ENCODE measurements at regions not wholly inside any gene's neighbourhood (a gene's known extent, or its start where the extent isn't known, plus 50 kb on each side); places are given as distances from the start of the nearest gene placed in this dataset.
"Not testable (repeated sequence)": the region's sequence is repeated elsewhere in the genome, so short reads cannot be mapped to it uniquely, and the experiment has no call there.

DNA sequence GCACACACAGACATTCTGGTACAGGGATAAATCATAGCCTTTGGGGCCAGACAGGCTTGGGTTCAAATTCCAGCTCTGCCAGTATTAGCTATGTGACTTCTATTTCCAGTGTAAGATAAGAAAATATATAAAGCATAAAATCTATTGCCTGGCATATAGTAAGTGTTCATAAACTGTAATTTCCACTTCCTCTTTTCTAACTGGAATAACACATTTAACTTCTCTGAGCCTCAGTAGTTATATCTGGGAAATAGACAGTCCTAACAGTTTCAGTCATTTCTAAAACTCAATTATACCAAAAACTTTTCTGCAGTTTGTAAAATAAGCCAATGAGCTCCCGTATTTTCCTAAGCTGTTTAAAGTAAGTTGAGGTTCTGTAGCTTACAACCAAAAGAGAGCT, 351.4 kb downstream of the ZNF326 start:
- no peak for DNase-seq

DNA sequence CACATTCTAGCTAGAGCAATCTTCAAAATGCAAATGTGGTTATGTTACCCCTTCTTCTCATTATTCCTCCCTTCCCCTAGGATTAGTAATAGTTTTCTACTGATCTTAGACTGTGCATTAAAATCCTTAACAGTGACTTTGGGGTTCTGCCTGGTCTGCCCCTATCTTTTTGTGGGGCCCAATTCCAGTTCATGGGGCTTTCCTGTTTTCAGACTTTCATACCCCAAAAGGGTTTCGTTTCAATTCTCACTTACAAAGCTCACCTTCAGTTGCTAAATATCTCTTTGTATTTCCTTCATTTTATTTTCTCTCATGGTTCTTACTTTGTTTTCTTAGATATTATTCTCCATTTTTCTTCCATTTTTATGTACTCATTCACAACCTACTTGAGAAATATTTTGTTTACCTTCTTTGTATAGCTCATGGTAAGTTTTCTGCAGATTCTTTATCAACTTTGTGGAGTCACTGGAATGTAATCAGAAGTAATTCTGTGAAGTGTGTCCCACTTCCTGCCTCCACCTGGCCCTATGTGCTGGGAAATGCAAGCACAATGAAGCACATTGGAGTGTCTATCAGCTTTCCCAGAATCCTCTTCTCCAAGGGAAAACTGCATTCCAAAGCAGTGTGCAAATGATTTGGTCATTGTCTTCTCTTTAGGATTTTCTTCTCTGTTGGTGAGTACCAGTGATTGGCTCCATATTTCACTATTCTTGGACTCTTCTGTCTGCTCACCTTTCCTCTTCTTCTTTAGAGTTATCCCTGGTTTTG, 350.2 kb downstream of the ZNF326 start:
- no peak for DNase-seq

DNA sequence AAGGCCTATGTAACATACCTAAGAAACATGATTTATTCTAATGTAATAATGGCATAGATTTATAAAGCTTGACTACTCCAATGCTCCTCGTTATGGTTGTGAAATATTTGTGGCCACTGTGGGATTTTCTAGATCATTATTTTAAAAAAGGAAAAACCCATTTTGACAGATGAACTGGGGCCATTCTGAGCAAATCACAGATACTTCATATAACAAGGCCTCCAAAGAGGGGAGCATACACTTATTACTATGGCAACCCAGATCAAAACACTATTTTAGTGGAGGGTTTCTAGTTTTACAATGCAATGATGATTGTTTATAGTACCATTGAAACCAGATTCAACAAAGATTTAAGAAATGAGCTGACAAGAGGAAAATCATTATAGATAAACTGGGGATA, 346.6 kb downstream of the ZNF326 start:
- no peak for DNase-seq

DNA sequence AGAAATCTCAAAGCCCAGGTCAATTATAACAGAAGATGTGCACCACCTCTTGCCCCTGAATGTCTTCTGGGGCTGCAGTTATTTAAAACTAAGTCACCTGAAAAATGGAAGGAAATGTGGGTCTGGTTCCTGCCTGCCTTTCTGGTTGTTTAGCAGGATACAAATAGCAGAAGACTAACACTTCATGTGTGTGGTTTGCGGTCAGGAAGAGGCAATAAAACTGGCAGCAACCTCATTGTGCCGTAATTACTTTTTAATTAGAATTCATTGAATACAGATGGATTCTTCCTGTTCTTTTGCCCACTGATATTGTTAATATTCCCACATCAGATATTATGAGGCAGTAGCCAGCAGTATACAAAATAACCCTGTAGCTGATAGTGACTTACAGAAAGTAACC, 345.7 kb downstream of the ZNF326 start:
- no peak for DNase-seq

DNA sequence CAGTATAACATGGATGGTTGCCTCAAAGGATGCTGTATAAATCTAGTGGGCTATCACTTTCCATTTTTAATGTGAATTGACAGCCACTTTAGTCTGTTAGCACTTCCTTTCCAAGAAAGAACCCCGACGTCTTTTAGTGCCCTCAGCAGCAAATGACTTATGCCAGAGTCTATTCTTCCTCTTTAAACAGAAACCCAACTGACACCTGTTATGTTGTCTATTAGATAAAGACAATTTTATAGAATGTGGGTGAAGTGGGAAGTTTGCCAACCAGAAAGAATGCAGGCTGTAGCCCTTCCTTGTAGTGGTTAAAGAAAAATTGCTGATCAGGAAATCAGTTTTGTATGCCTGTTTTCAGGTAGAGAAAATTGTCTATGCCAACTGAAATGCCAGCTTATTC, 344.9 kb downstream of the ZNF326 start:
- no peak for DNase-seq

DNA sequence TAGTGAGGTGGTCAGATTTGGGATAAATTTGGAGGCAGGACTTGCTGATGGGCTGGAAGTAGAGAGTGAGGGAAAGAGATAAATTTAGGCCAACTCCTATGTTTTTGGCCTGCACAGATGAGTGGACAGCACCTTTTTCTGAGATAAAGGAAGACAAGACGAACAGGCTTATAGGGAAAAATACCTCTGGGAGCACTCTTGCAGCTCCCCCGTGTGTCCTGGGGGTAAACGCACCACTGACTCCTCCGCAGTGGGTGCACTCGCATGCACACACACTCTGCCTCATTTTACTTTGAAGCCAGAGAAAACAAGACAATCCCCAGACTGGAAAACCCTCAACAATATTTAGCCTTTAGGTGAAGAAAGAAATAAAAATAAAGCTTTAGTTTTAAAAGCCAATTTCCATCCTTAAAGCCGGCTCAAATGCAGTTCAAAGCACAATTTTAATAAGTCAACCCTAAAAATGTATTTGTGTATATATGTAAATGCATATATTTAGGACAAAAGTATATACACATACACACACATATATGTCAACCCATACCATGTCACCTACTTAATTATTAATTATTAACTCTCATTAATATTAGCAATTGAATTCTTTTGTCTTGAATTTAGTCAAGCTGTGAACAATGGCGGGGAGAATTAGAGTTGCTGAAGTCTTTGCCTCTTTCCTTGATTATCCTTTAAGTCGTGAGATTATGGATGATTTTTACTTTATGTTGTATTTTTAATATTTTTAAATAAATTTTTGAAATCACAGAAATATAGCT, 341.8 kb downstream of the ZNF326 start:
- DNase-seq: no peak

DNA sequence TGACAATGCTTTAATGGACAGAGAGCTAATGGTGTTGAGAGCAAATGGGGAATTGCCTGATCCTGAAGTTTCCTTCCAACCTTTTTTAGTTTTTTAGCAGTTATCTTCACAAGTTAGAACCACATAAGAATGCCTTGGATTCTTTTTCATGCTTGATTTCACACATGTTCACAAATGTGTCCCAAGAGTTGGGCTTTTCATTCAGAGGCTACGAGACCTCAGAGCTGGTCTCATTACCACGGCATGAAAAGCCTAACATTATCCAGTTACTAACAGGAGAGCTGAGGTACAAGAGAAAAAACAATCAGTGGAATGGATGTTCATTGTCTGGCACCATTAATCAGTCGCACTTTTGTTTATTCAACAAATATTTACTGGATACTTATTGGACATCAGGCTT, 340.6 kb downstream of the ZNF326 start:
- DNase-seq: no peak

DNA sequence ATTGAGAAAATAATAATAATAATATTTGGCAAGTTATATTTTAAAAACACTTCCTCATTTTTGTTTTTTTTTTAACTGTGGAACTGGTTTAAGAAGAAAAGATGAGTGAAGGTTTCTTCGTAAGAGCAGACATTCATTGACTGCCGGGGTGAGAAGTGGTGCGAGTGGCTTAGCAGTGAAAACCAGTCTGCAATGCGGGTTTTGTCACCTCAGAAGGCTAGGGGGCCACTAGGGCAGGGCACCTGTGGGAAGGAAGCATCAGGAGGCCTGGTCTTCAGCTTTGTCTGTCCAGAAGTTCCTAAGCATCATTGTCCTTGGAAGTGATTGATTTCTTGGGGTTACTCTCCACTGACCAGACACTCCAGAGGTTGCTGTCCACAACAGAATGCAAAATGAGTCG, 339.2 kb downstream of the ZNF326 start:
- DNase-seq: no peak

DNA sequence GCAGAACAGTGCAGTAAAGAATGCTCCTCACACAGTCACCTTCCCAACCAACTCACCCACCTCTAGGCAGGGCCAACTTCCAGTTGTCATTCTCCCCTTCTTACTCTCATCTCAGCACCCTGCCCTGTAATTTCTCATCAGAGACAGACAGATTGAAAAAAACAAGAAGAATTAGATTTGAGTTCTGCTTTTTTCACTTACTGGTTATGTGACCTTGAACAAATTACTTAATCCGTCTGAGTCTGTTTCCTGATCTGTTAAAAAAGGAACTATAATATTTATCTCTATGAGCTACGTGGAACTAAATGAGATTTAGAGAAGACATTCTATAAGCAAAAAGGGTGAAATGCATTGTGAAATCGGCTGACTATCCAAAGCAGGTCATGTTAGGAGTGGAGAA, 330.3 kb downstream of the ZNF326 start:
- no peak for DNase-seq

DNA sequence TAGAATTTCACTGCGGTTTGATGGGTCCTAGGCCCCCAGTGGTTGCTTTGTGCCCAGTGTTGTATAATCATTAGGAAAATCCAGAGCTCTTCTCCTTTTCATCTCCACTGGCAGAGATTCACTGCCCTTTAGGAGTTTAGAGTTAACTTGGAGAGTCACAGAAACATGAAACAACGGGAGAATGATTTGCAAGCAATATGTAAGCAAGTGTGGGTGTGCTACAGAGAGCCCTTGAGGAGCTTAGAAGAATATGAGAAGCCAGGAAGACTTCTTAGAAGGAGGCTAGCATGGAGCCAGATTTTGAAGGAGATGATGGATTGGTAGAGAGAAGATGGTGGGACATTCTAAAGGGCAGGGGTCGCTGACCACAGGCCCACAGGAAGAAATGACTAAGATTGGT, 327.3 kb downstream of the ZNF326 start:
- no peak for DNase-seq

DNA sequence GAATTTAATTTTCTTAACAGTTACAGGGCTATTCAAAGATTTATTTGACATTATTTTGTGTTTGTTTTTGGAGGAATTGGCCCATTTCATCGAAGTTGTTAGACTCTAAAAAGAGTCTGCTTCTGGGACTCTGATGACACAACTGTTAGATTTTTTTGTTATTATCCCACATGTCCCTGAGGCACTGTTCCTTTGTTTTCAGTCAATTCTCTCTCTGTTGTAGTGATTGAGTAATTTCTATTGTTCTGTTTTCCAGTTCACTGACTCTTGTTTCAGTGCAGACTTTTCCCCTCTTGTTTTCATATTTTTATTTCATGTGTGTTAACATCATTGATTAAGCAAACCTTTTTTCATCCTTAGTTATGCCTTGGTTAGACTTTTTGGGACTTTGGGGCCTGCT, 325.0 kb downstream of the ZNF326 start:
- no peak for DNase-seq

DNA sequence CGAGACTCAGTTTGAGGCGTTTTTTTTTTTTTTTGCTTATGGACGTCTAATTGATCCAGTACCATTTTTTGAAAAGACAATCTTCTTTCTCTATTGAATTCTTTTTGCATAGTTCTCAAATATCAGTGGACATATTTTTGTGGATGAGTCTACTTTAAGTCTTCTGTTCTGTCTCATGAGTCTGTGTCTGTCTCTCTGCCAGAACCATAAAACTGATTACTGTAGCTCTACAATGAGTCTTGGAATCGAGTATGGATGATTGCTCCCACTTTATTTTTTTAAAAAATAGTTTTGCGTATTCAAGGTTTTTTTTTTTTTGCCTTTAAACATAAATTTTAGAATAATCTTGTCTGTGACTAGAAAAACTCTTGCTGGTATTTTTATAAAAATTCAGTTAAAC, 323.5 kb downstream of the ZNF326 start:
- no peak for DNase-seq

DNA sequence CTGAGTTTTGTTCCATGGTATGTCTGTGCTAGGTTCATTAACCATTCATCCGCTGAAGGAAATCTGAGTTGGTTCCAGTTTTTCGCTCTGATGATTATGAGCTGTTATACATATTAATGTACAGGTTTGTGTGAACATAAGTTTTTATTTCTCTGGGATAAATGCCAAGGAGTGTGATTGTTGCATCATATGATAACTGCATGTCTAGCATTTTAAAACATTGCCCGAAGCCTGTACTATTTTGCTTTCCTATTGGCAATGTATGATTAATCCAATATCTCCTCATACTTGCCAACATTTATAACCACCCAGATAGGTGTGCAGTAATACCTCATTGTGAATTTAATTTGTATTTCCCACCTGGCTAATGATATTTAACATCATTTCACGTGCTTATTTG, 322.7 kb downstream of the ZNF326 start:
- DNase-seq: peak; percentile 9

DNA sequence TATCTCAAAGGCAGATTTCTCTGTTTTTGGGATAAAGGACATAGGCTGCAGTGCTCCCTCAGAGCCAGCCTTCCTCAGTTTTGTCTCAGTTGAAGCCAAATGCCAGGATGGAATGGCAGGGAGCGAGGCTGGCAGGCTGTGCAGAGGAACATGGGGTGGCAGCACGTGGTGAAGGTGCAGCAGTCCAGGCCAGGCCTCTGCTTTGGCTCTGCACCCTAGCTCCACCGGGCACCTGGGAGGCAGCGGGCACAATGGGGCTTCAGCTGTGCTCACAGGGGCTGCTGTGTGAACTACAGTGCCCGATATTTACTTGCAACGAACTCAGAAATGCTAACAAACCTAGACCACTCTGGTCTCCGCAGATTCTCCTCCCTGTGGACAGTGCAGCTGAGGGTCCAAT, 319.6 kb downstream of the ZNF326 start:
- no peak for DNase-seq

DNA sequence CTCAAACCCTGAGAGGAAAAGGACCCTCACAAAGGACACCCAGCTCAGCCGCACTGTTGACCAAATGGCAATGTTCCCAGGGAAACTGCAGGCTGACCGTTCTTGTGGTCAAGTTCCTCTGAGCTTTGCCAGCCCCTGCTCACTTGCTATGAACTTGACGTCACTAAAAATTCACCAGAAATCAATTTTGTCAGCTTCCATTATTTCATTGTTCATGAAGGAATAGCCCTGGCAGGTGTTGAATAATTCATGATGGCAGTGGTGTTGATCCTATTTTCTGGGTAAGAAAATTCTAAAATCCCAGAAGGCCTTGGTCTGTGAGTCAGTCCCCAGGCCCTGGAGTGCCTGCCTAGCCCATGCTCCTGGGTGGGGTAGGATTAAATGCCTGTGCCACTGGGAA, 318.9 kb downstream of the ZNF326 start:
- DNase-seq: no peak

DNA sequence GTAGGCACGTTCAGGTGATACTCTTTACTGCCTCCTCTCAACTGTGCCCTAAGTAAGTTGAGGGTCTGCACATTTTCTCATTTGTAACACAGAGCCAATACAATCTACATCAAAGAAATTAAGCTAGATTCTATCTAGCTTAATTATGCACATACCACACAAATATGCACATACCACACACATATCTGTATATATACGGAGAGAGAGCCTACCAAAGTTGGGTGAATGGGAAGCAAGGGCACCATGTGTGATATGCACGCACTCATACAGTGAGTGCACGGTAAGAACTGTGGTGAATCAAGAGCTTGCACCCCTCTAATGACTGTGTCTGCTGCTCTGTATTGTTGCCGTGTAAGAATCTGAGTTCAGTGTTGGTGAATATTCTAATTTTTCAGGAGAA, 314.9 kb downstream of the ZNF326 start:
- DNase-seq: no peak

DNA sequence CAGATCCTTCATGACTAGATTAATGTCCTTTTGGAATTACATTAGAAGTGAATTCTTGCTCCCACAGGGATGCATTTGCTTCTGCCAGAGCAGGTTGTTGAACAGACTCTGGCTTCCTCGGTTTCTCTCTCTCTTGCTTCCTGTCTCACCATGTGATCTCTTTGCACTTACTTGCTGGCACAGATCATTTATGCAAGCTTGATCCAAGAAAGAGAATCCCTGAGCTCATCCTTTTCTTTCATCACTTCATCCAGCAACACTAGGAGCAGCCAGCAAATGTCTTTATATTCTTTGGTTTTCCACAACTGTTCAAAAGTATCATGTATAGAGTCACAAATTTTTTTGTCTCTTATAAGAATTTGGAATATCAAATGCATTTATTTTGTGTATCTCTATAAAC, 313.5 kb downstream of the ZNF326 start:
- DNase-seq: no peak

DNA sequence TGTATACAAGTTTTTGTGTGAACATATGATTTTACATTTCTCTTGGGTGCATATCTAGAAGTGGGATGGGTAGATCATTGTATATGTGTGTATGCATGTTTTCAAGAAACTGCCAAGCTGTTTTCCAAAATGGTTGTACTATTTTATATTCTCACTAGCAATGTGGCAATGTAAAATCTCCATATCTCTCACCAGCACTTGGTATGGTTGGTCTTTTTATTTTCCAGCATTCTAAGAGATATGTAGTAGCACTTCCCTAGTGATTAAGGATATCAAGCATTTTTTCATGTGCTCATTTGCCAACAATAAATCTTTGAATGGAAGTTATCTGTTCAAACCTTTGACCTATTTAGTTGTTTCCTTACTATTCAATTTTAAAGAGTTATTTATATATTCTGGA, 310.7 kb downstream of the ZNF326 start:
- no peak for DNase-seq

DNA sequence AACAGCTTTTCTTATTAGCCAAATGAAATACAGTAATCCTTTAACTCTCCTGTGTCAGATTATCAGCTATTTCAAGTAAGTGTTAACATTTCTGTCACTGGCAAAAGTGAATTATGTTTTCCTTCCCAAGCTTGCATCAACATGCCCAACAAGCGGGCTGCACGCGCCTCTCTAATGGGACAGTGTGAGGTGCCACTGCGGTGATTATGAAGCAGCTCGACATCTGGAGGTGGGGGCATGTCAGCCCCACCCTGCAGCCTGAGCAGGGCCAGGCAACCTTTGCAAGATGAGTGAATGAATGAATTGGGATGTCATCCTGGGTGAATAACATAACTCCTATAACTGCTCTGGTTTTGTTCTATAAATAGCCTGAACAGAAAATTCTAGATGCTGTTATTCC, 301.4 kb downstream of the ZNF326 start:
- DNase-seq: peak; percentile 7

DNA sequence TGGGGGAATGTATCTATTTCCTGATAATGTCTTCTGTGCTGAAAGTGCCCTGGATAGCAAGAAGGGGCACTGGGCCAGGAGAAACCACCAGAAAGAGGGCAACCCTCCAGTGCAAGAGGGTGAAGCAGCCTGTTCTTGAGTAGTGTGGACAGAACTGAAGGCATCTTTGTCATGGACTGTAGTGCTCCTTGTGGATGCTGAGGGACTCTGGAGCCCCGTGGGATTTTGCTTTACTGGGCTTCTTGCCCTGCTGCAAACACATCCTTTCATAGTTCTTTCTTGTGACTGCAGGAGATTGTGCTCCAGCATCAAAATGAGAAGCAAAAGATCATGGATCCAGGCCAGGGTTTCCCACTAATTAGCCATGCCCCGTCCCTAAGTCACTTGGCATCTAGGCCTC, 300.6 kb downstream of the ZNF326 start:
- no peak for DNase-seq

DNA sequence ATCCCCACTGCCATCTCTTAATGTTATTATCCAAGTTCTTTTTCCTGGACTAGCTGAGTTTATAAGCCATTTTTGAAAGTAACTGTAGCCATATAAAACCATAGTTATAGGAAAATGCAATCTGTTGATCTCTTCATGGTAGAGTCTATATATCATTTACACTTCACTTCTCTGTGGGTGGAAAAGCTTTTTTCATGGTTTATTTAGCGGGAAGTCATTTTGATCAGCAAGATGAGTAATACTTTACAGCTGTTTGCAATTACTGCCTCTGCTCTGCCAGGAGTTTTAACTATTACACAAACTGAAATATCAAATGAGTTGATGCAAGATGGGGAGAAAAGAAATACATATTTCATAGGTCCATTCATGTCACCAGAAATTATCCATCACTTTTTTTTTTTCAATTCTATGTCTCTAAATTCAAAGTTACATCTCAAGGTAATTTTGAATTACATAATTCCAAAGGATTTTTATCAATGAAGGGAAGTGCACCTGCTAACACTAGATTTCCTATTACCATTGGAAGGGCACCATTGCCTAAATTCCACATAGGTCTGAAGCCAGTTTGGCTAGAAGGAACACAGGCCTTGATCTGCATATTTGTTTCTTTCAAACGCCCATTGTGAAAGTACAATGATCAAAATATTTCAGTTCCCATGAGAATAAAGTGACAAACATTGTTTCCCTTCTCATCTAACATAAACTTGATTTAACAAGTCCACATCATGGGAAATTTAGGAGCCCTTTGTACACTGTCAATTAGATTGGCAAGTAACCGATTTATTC, 296.7 kb downstream of the ZNF326 start:
- no peak for DNase-seq

DNA sequence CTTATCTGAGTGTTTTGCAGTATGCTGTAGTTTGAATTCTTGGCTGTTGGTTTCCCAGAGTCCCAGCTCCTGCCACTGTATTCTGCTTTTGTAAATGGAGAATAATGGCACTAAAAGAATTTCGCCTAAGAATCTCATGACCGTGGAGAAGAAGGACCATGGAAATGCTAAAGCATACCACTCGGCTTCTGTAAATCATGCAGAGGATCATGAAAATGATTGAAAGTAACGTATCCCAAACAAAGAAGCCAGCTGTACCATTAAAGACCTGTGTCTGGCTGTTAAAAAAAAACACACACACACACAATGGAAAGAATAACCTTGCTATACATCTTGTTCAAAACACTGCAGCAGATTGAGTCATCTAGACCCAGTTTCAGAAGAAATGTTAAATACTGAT, 287.9 kb downstream of the ZNF326 start:
- DNase-seq: no peak

DNA sequence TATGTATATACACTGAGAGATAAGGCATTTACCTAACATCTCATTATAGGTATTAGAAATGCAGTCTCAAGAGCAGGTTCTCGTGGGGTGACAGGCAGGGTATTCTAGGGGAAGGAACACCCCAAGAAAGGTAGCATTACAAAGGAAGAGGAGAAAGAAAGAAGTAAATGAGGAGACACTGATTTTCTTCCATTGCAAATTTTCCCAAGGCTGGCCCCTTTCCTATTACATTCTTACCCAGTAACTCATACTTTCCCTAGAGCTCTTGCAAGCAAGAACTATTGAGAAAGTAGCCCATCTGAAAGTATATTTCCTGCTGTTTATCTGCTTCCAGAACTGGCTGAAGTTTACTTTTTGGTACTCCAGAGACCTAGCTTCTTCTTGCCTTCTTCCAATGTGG, 287.0 kb downstream of the ZNF326 start:
- not testable (repeated sequence) for DNase-seq

DNA sequence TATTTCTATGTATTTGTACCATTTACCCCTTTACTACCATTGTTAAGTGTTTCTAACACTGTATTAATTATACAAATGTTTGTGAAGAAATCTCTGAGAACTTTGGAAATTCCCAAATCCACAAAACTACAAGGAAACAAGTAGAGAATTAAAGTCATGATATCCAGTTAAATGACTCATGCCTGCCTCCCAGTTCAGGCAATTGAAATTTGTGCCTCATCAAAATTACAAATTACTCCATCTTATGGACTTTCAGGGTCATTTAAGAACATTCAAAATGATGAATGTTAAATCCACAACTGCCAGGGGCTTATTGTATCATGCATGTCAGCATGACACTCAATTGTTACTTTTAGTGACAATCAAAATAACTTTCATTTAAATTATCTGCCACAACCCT, 282.4 kb downstream of the ZNF326 start:
- DNase-seq: no peak

All from NCI-H1694 treated with DMSO at 0.1 percent for 48 hours (cell line).